Right lobe of liver (tissue), 6 donors: ENCODE measurements at regions not wholly inside any gene's neighbourhood (a gene's known extent, or its start where the extent isn't known, plus 50 kb on each side); places are given as distances from the start of the nearest gene placed in this dataset.
"Not testable (repeated sequence)": the region's sequence is repeated elsewhere in the genome, so short reads cannot be mapped to it uniquely, and the experiment has no call there.

Experiments used
- ATAC-seq, 4 donors: fragments of 200-7000 bp; cut with Tn5 transposase; one replicate each; pipeline ENCODE4 v1.9.1; 2020; ENCODE audit warnings: mild to moderate bottlenecking in 4 of 4, moderate library complexity in 4 of 4
- DNase-seq, 3 donors: peaks; one replicate each; pipeline ENCODE4 v3.0.0-alpha.2; 2020
- H3K27ac ChIP-seq, 3 donors: fragments of 200-600 bp; one replicate each; pipeline ENCODE4 v1.8.0; 2022
- H3K27me3 ChIP-seq, 2 donors: fragments of 200-600 bp; one replicate each; pipeline ENCODE4 v1.8.0; 2022
- H3K36me3 ChIP-seq, 4 donors: fragments of 200-600 bp; sonication (generic) in 1 of 4; one replicate each; pipeline versions ENCODE4 v1.5.1 to v1.8.0; 2017 to 2022; ENCODE audit warnings: control low read depth in 1 of 4
- H3K4me1 ChIP-seq, 4 donors: fragments of 200-600 bp; sonication (generic) in 1 of 4; one replicate each; pipeline versions ENCODE4 v1.5.1 to v1.8.0; 2017 to 2022; ENCODE audit warnings: control low read depth in 1 of 4
- H3K4me3 ChIP-seq, 3 donors: fragments of 200-600 bp; one replicate each; pipeline ENCODE4 v1.8.0; 2022
- H3K9me3 ChIP-seq, 4 donors: fragments of 200-600 bp; sonication (generic) in 1 of 4; one replicate each; pipeline versions ENCODE4 v1.5.1 to v1.8.0; 2017 to 2022; ENCODE audit warnings: control low read depth in 1 of 4
- POLR2A ChIP-seq: fragments of 450-650 bp; IDR thresholded peaks from one replicate; pipeline ENCODE4 v1.6.1; 2017; ENCODE audit warnings: antibody characterized with exemption, mild to moderate bottlenecking
- WGBS: methylation state at CpG from one replicate; pipeline ENCODE4 v1.1.6; 2018; ENCODE audit warnings: low coverage, low lambda C conversion rate; ENCODE audit not compliant: insufficient coverage; ENCODE audit errors: missing lambda C conversion rate; 5-methylcytosine and 5-hydroxymethylcytosine counted together
- intact Hi-C, 2 donors: fragments of 100-400 bp; cut with DNase I; formaldehyde crosslinking; loops; one replicate each; pipeline versions ENCODE4 v1.11.2 to v1.14.1; 2022
- TF ChIP-seq, protein P1 (sequence below), 4 donors: fragments of 200-600 bp in 3 of 4; fragments of 450-650 bp in 1 of 4; IDR thresholded peaks; one replicate each; pipeline versions ENCODE4 v1.5.1 to v1.8.0; 2016 to 2022; ENCODE audit warnings: antibody characterized with exemption in 4 of 4, mild to moderate bottlenecking in 2 of 4
- donor health status: DM: no; HTN: yes; CAD: no.
- donor health status: DM: no; HTN: no; CAD: no.
- donor health status: DM: no; HTN: no; CAD: no.
- donor health status: DM: no; HTN: yes; CAD: no.
- donor health status: DM: no; HTN: yes; CAD: no.

DNA sequence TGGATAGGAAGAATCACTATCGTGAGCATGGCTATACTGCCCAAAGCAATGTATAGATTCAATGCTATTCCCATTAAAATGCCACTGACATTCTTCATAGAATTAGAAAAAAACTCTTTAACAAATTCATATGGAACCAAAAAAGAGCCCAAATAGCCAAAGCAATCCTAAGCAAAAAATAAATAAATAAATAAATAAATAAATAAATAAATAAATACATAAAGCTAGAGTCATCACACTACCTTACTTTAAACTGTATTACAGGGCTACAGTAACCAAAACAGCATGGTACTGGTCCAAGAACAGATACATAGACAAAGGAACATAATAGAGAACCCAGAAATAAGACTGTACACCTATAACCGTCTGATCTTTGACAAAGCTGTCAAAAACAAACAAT, 180.4 kb upstream of the CDKN2B start:
- Histone ChIP-seq H3K4me1 (no peaks in the 10 kb centered on the region), H3K27me3 (no peaks in the 10 kb centered on the region), H3K36me3 (no peaks in the 10 kb centered on the region), H3K4me3 (no peak overlapping the region), H3K27ac (no peak overlapping the region), H3K9me3 (no peaks in the 10 kb centered on the region)
- intact Hi-C loops, result no loop called here
- DNase-seq, result no peak
- 67% methylated on average over 2 of the region's 2 CpGs for WGBS
- TF ChIP-seq POLR2A, result no peak
- TF ChIP-seq, protein P1, sequence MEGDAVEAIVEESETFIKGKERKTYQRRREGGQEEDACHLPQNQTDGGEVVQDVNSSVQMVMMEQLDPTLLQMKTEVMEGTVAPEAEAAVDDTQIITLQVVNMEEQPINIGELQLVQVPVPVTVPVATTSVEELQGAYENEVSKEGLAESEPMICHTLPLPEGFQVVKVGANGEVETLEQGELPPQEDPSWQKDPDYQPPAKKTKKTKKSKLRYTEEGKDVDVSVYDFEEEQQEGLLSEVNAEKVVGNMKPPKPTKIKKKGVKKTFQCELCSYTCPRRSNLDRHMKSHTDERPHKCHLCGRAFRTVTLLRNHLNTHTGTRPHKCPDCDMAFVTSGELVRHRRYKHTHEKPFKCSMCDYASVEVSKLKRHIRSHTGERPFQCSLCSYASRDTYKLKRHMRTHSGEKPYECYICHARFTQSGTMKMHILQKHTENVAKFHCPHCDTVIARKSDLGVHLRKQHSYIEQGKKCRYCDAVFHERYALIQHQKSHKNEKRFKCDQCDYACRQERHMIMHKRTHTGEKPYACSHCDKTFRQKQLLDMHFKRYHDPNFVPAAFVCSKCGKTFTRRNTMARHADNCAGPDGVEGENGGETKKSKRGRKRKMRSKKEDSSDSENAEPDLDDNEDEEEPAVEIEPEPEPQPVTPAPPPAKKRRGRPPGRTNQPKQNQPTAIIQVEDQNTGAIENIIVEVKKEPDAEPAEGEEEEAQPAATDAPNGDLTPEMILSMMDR (IDR thresholded peaks at IDR 0.05), result no peak
- ATAC-seq, result no peak

DNA sequence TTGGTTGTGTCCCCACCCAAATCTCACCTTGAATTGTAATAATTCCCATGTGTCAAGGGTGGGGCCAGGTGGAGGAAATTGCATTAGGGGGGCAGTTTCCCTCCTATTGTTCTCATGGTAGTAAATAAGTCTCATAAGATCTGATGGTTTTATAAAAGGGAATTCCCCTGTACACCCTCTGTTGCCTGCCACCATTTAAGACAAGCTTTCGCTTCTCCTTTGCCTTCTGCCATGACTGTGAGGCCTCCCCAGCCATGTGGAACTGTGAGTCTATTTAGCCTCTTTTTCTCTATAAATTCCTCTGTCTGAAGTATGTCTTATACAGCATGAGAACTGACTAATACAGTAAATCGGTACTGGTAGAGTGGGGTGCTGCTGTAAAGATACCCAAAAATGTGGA, 187.9 kb upstream of the CDKN2B start:
- H3K27ac ChIP-seq, H3K4me1 ChIP-seq, H3K4me3 ChIP-seq, H3K36me3 ChIP-seq, ATAC-seq, H3K27me3 ChIP-seq, H3K9me3 ChIP-seq, intact Hi-C loops, DNase-seq: not testable (repeated sequence)
- WGBS, result 70% methylated on average over 2 of the region's 2 CpGs

DNA sequence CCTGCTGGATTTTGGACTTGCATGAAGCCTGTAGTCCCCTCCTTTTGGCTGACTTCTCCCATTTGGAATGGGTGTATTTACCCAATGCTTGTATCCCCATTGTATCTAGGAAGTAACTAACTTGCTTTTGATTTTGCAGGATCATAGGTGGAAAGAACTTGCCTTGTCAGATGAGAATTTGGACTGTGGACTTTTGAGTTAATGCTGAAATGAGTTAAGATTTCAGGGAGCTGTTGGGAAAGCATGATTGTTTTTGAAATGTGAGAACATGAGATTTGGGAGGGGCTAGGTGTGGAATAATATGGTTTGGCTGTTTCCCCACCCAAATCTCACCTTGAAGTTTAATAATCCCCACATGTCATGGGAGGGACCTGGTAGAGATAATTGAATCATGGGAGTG, 189.6 kb upstream of the CDKN2B start:
- TF ChIP-seq POLR2A, result no peak
- TF ChIP-seq, protein P1 (IDR thresholded peaks at IDR 0.05), result no peak
- Histone ChIP-seq H3K36me3 (no peaks in the 10 kb centered on the region), H3K4me3 (no peak overlapping the region), H3K27me3 (no peaks in the 10 kb centered on the region), H3K27ac (no peak overlapping the region), H3K9me3 (no peaks in the 10 kb centered on the region), H3K4me1 (no peaks in the 10 kb centered on the region)
- ATAC-seq, result peak in 2 of 4 donors; percentile 17 to 20
- intact Hi-C loops, result no loop called here
- no peak for DNase-seq

DNA sequence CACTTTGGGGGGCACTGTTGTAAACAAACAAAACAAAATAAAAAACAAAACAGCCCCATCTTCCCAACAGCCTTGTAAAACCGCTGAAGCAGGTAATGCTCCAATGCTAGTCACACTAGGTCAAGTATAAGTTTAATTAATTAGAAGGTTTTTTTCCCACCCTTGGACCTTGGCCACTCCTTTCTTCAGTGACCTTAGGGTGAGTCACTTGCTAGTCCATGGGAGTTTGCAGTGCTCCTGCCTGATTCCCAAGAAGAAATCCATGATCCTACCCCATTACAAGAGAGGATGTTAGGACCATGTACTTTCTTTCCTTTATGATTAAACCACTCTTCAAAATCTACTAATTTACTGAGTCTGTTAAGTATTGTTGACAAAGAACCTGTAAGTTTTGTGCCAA, 192.2 kb upstream of the CDKN2B start:
- 73% methylated on average over 1 of the region's 1 CpG for WGBS
- no peak for TF ChIP-seq POLR2A
- TF ChIP-seq, protein P1 (IDR thresholded peaks at IDR 0.05), result no peak
- H3K27me3 ChIP-seq, result no peaks in the 10 kb centered on the region
- no peaks in the 10 kb centered on the region for H3K36me3 ChIP-seq
- ATAC-seq (no peak), DNase-seq (no peak)
- no peaks in the 10 kb centered on the region for H3K4me1 ChIP-seq
- H3K4me3 ChIP-seq, result no peak overlapping the region
- H3K9me3 ChIP-seq, result no peaks in the 10 kb centered on the region
- no peak overlapping the region for H3K27ac ChIP-seq
- intact Hi-C loops, result no loop called here

DNA sequence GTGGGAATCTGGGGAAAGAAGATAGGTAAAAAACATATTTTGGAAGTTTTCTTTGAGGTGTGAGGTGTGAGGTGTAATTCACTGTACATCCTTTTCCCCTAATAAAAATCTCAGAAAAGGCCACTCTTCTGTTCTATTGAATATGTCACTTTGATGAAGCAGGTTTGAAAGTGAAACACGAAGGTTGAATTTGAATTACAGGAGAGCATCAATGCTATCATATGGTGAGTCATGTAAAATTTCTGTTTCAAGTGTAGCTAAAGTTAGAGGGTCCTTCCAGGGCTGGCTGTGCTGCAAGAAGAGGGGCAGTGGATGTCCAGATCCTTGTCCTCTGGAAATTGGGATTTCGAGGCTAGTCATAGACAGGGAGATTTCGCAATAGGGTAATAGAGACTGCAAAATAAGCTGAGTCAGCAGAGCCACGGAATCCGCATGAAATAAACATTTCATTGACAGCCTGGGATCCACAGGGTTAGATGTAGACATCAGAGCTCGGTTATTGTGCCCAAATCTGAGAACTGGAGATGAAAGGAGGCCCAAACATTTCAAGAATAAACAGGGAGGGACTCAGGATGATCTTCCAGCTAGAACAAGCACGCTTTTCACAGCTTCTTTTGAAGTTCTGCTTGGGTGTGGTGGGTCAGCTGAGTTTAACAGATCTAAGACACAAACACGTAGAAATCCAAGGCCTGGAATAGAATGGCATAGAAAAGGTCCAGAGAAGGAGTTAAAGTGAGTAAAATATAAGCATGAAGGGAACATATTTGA, 194.4 kb upstream of the CDKN2B start:
- peak; percentile 47 to 77 (median 70) for ATAC-seq
- intact Hi-C loops, result no loop called here
- no peak overlapping the region for H3K4me3 ChIP-seq
- no peaks in the 10 kb centered on the region for H3K27me3 ChIP-seq
- DNase-seq, result no peak
- no peak overlapping the region for H3K27ac ChIP-seq
- no peaks in the 10 kb centered on the region for H3K9me3 ChIP-seq
- TF ChIP-seq, protein P1 (IDR thresholded peaks at IDR 0.05), result no peak
- TF ChIP-seq POLR2A, result no peak
- H3K4me1 ChIP-seq, result no peaks in the 10 kb centered on the region
- H3K36me3 ChIP-seq, result no peaks in the 10 kb centered on the region
- WGBS, result 23% methylated on average over 8 of the region's 8 CpGs
